IMR-90 (cell line): ENCODE measurements at regions not wholly inside any gene's neighbourhood (a gene's known extent, or its start where the extent isn't known, plus 50 kb on each side); places are given as distances from the start of the nearest gene placed in this dataset.

ENCODE experiments used
- ATAC-seq: fragments of 200-7000 bp; cut with Tn5 transposase; 2 replicates; pipeline ENCODE4 v1.9.1; 2020; ENCODE audit warnings: low read depth, mild to moderate bottlenecking, moderate library complexity
- BruUV-seq: library from RNA; stranded (reverse); fragments of 400-500 nt; replicated peaks from 2 replicates; lab custom pipeline; 2021; lab: Mats Ljungman, UMichigan
- CTCF ChIA-PET: fragments of 300-600 bp; formaldehyde crosslinking; extraction: SDS; loops from one replicate; lab custom pipeline; 2021; ENCODE audit warnings: antibody characterized with exemption; lab: Yijun Ruan, JAX
- POLR2A ChIA-PET: fragments of 300-600 bp; sonication (Branson Sonifier 250); formaldehyde crosslinking; loops from one replicate; lab custom pipeline; 2022; ENCODE audit warnings: antibody characterized with exemption; ENCODE audit not compliant: unreplicated experiment; lab: Charles Lee
- DNase-seq: peaks from one replicate; pipeline ENCODE4 v3.0.0; 2013
- H2AFZ ChIP-seq: replicated peaks from 2 replicates; pipeline ENCODE3; 2013; ENCODE audit warnings: low read length, mild to moderate bottlenecking; ENCODE audit not compliant: poor library complexity
- H2AK5ac ChIP-seq: 2 replicates; pipeline ENCODE4 v1.6.1; 2013; ENCODE audit warnings: low read depth, low read length, inconsistent platforms
- H2AK9ac ChIP-seq: replicated peaks from 2 replicates; pipeline ENCODE3; 2013; ENCODE audit warnings: mild to moderate bottlenecking, low read depth, low read length, moderate library complexity; ENCODE audit not compliant: poor library complexity
- H2BK120ac ChIP-seq: 2 replicates; pipeline ENCODE4 v1.6.1; 2013; ENCODE audit warnings: low read depth, low read length, inconsistent platforms
- H2BK15ac ChIP-seq: 3 replicates; pipeline ENCODE4 v1.6.1; 2013; ENCODE audit warnings: low read depth, low read length, inconsistent platforms
- H2BK20ac ChIP-seq: 2 replicates; pipeline ENCODE4 v1.6.1; 2013; ENCODE audit warnings: low read depth, mild to moderate bottlenecking, inconsistent platforms, low read length, moderate library complexity
- H2BK5ac ChIP-seq: 2 replicates; pipeline ENCODE4 v1.6.1; 2013; ENCODE audit warnings: mild to moderate bottlenecking, low read depth, low read length, inconsistent platforms; ENCODE audit not compliant: poor library complexity, severe bottlenecking
- H3K14ac ChIP-seq: replicated peaks from 2 replicates; pipeline ENCODE4 v1.6.1; 2013; ENCODE audit warnings: low read depth, low read length, inconsistent platforms
- H3K18ac ChIP-seq: 2 replicates; pipeline ENCODE4 v1.6.1; 2013; ENCODE audit warnings: low read depth, low read length, control low read depth
- H3K23ac ChIP-seq: 2 replicates; pipeline ENCODE4 v1.6.1; 2013; ENCODE audit warnings: low read depth, low read length, inconsistent platforms
- H3K27ac ChIP-seq: 2 replicates; pipeline ENCODE4 v1.5.1; 2013; ENCODE audit warnings: mild to moderate bottlenecking, control low read depth, low read length; ENCODE audit not compliant: insufficient read depth
- H3K27me3 ChIP-seq: 2 replicates; pipeline ENCODE4 v1.6.1; 2013; ENCODE audit warnings: low read length; ENCODE audit not compliant: control insufficient read depth, insufficient read depth
- H3K36me3 ChIP-seq: 2 replicates; pipeline ENCODE4 v1.6.1; 2013; ENCODE audit warnings: low read length, mixed read lengths; ENCODE audit not compliant: control insufficient read depth, insufficient read depth
- H3K4ac ChIP-seq: 2 replicates; pipeline ENCODE4 v1.6.1; 2013; ENCODE audit warnings: low read depth, low read length, inconsistent platforms
- H3K4me1 ChIP-seq: 2 replicates; pipeline ENCODE4 v1.6.1; 2013; ENCODE audit warnings: low read length, mixed read lengths; ENCODE audit not compliant: control insufficient read depth, insufficient read depth
- H3K4me2 ChIP-seq: 2 replicates; pipeline ENCODE4 v1.6.1; 2013; ENCODE audit warnings: low read depth, mild to moderate bottlenecking, control low read depth, low read length, moderate library complexity
- H3K4me3 ChIP-seq: 2 replicates; pipeline ENCODE4 v1.5.1; 2013; ENCODE audit warnings: low read depth, mild to moderate bottlenecking, control low read depth, low read length, moderate library complexity; ENCODE audit not compliant: insufficient read depth
- H3K56ac ChIP-seq: 2 replicates; pipeline ENCODE4 v1.6.1; 2013; ENCODE audit warnings: low read length, inconsistent platforms; ENCODE audit not compliant: insufficient read depth; ENCODE audit errors: extremely low read depth
- H3K79me1 ChIP-seq, 2 experiments: 2 replicates each; pipeline ENCODE4 v1.6.1; 2013; ENCODE audit warnings: low read length in 2 of 2, inconsistent platforms in 1 of 2, low read depth in 1 of 2
- H3K9ac ChIP-seq: 2 replicates; pipeline ENCODE4 v1.6.1; 2013; ENCODE audit warnings: low read depth, low read length, control low read depth
- H3K9me1 ChIP-seq: 2 replicates; pipeline ENCODE4 v1.6.1; 2013; ENCODE audit warnings: low read length, inconsistent platforms; ENCODE audit not compliant: insufficient read depth
- H3K9me3 ChIP-seq: 2 replicates; pipeline ENCODE4 v1.6.1; 2013; ENCODE audit warnings: low read length; ENCODE audit not compliant: control insufficient read depth, insufficient read depth
- H4K20me1 ChIP-seq: 2 replicates; pipeline ENCODE4 v1.6.1; 2013; ENCODE audit warnings: low read length, inconsistent platforms; ENCODE audit not compliant: insufficient read depth
- H4K5ac ChIP-seq: 2 replicates; pipeline ENCODE4 v1.6.1; 2013; ENCODE audit warnings: mild to moderate bottlenecking, low read depth, low read length, control low read depth
- H4K8ac ChIP-seq, 2 experiments: 2 replicates each; pipeline ENCODE4 v1.6.1; 2013; ENCODE audit warnings: low read depth in 2 of 2, low read length in 2 of 2, control low read depth in 1 of 2, inconsistent platforms in 1 of 2
- H4K91ac ChIP-seq: 2 replicates; pipeline ENCODE4 v1.6.1; 2013; ENCODE audit warnings: low read depth, low read length, inconsistent platforms; ENCODE audit not compliant: insufficient read depth
- BHLHE40 ChIP-seq: fragments of 150-350 bp; IDR thresholded peaks from 2 replicates; pipeline ENCODE4 v1.6.1; 2016; ENCODE audit warnings: mild to moderate bottlenecking, low read depth, low read length
- CEBPB ChIP-seq: IDR thresholded peaks from 2 replicates; pipeline ENCODE4 v1.6.1; 2012; ENCODE audit warnings: low read depth, low read length, improper control_type of control experiment
- CHD1 ChIP-seq: IDR thresholded peaks from 2 replicates; pipeline ENCODE4 v1.6.1; 2012; ENCODE audit warnings: low read depth, low read length, improper control_type of control experiment
- FOS ChIP-seq: fragments of 150-350 bp; IDR thresholded peaks from 2 replicates; pipeline ENCODE4 v1.6.1; 2016; ENCODE audit warnings: low read depth, low read length
- MXI1 ChIP-seq: IDR thresholded peaks from 2 replicates; pipeline ENCODE4 v1.6.1; 2012; ENCODE audit warnings: low read depth, mild to moderate bottlenecking, low read length, moderate library complexity, borderline replicate concordance
- NFE2L2 ChIP-seq: fragments of 150-350 bp; IDR thresholded peaks from 2 replicates; pipeline ENCODE4 v1.6.1; 2016; ENCODE audit warnings: low read depth, mild to moderate bottlenecking, low read length
- POLR2A ChIP-seq: IDR thresholded peaks from 2 replicates; pipeline ENCODE4 v1.6.1; 2012; ENCODE audit warnings: mild to moderate bottlenecking, low read depth, low read length
- RFX5 ChIP-seq: IDR thresholded peaks from 2 replicates; pipeline ENCODE4 v1.8.0; 2012; ENCODE audit warnings: low read depth, mild to moderate bottlenecking, low read length, moderate library complexity
- SMC3 ChIP-seq: fragments of 150-350 bp; IDR thresholded peaks from 2 replicates; pipeline ENCODE4 v1.6.1; 2016; ENCODE audit warnings: low read depth, mild to moderate bottlenecking, antibody characterized with exemption, low read length, moderate library complexity
- WGBS, 2 experiments: methylation state at CpG; one replicate each; pipeline versions ENCODE4 v1.1.5 to v1.1.7; 2013; ENCODE audit warnings: missing lambda C conversion rate in 2 of 2; ENCODE audit not compliant: insufficient read length in 1 of 2; ENCODE audit errors: extremely low coverage in 2 of 2; 5-methylcytosine and 5-hydroxymethylcytosine counted together
- dilution Hi-C: fragments of 300-500 bp; cut with HindIII; formaldehyde crosslinking; loops from one replicate; pipeline ENCODE4 v1.14.3; 2018; ENCODE audit warnings: low sequenced_read_pairs; ENCODE audit not compliant: unreplicated experiment
- in situ Hi-C: fragments of 300-500 bp; cut with MboI; formaldehyde crosslinking; loops from 3 replicates; pipeline ENCODE4 v1.14.3; 2019; ENCODE audit warnings: low sequenced_read_pairs, inconsistent platforms, mixed read lengths
- intact Hi-C: fragments of 100-400 bp; cut with micrococcal nuclease; formaldehyde crosslinking; loops from 2 replicates; pipeline ENCODE4 v1.10.0; 2022
- TF ChIP-seq, protein P1 (sequence below): conservative IDR thresholded peaks from 2 replicates; pipeline ENCODE4 v1.5.1; 2012; ENCODE audit warnings: mild to moderate bottlenecking, low read depth, low read length, improper control_type of control experiment

DNA sequence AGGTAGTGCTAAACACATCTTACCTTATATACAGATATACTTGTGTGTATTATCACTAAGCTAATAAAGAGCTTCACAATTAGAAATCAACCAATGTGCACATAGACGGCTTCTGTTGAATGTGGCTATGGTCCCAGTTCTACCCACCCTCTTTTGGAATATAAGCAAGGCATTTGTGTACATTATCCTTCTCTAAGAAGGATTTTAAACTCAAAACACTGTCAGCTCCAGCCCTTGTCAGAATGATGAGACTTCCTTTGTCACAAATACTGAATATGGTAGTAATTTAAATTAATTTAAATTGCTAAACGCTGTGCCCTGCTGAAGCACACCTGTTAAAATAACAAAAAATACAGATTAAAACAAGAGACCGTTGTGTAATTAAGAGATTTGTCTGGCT lies 107.9 kb upstream of the GRAMD2B start:
- H3K9me1 ChIP-seq, result no peaks in the 10 kb centered on the region
- H3K36me3 ChIP-seq, result no peaks in the 10 kb centered on the region
- H3K79me1 ChIP-seq, result no peaks in the 10 kb centered on the region
- TF ChIP-seq CHD1, result no peak
- no peak for TF ChIP-seq CEBPB
- no peak for TF ChIP-seq POLR2A
- no peak for TF ChIP-seq BHLHE40
- TF ChIP-seq MXI1, result no peak
- TF ChIP-seq RFX5, result no peak
- TF ChIP-seq SMC3, result no peak
- TF ChIP-seq NFE2L2, result no peak
- TF ChIP-seq FOS, result no peak
- TF ChIP-seq, protein P1, sequence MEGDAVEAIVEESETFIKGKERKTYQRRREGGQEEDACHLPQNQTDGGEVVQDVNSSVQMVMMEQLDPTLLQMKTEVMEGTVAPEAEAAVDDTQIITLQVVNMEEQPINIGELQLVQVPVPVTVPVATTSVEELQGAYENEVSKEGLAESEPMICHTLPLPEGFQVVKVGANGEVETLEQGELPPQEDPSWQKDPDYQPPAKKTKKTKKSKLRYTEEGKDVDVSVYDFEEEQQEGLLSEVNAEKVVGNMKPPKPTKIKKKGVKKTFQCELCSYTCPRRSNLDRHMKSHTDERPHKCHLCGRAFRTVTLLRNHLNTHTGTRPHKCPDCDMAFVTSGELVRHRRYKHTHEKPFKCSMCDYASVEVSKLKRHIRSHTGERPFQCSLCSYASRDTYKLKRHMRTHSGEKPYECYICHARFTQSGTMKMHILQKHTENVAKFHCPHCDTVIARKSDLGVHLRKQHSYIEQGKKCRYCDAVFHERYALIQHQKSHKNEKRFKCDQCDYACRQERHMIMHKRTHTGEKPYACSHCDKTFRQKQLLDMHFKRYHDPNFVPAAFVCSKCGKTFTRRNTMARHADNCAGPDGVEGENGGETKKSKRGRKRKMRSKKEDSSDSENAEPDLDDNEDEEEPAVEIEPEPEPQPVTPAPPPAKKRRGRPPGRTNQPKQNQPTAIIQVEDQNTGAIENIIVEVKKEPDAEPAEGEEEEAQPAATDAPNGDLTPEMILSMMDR, result no peak
- H3K4me2 ChIP-seq, result no peak overlapping the region
- H4K5ac ChIP-seq, result no peak overlapping the region
- H3K27ac ChIP-seq, result no peak overlapping the region
- no peak overlapping the region for H2AK5ac ChIP-seq
- H3K27me3 ChIP-seq, result peaks cover 11% of the 10 kb centered on the region; the same call in 1 of the 2 replicates
- H3K56ac ChIP-seq, result no peak overlapping the region
- intact Hi-C loops, result no loop called here
- H3K14ac ChIP-seq, result no peak overlapping the region
- H3K9me3 ChIP-seq, result no peaks in the 10 kb centered on the region
- H3K4me1 ChIP-seq, result no peaks in the 10 kb centered on the region
- H3K9ac ChIP-seq, result no peak overlapping the region
- DNase-seq (no peak), ATAC-seq (no peak)
- no peak overlapping the region for H2BK120ac ChIP-seq
- no peak overlapping the region for H3K4me3 ChIP-seq
- in situ Hi-C loops, result no loop called here
- ChIA-PET CTCF (no interaction called here), POLR2A (no interaction called here)
- WGBS, 2 experiments, result no CpG with 5 or more reads among the region's 3 CpGs
- no peaks in the 10 kb centered on the region for H4K20me1 ChIP-seq
- no peak overlapping the region for H2AK9ac ChIP-seq
- BruUV-seq, result no TSS peak
- no peak overlapping the region for H2BK15ac ChIP-seq
- H4K8ac ChIP-seq, result no peak overlapping the region
- H3K4ac ChIP-seq, result no peak overlapping the region
- no peak overlapping the region for H2AFZ ChIP-seq
- no peak overlapping the region for H2BK5ac ChIP-seq
- no peak overlapping the region for H2BK20ac ChIP-seq
- no peak overlapping the region for H3K18ac ChIP-seq
- no peak overlapping the region for H4K91ac ChIP-seq
- dilution Hi-C loops, result no loop called here
- H3K23ac ChIP-seq, result no peak overlapping the region
